Testis (tissue), 2 donors: ENCODE measurements at regions not wholly inside any gene's neighbourhood (a gene's known extent, or its start where the extent isn't known, plus 50 kb on each side); places are given as distances from the start of the nearest gene placed in this dataset.

Experiments
- DNase-seq: peaks from one replicate; pipeline ENCODE4 v3.0.0-alpha.2; 2019
- H3K27ac ChIP-seq, 2 donors: fragments of 200-600 bp; sonication (generic); one replicate each; pipeline ENCODE4 v1.5.1; 2019
- H3K27me3 ChIP-seq: fragments of 200-600 bp; sonication (generic); one replicate; pipeline ENCODE4 v1.5.1; 2019
- H3K36me3 ChIP-seq: fragments of 200-600 bp; sonication (generic); one replicate; pipeline ENCODE4 v1.5.1; 2017; ENCODE audit warnings: low read depth; ENCODE audit errors: missing control alignments
- H3K4me1 ChIP-seq: fragments of 200-600 bp; sonication (generic); one replicate; pipeline ENCODE4 v1.5.1; 2019
- H3K4me3 ChIP-seq, 2 donors: fragments of 200-600 bp; sonication (generic); one replicate each; pipeline ENCODE4 v1.5.1; 2017 to 2019
- H3K9me3 ChIP-seq: fragments of 200-600 bp; sonication (generic); one replicate; pipeline ENCODE4 v1.5.1; 2017
- CTCF ChIP-seq, 3 experiments: fragments of 450-650 bp in 2 of 3; fragments of 200-600 bp in 1 of 3; sonication (generic) in 1 of 3; IDR thresholded peaks; one replicate each; pipeline ENCODE4 v1.5.1; 2016 to 2019; ENCODE audit warnings: antibody characterized with exemption in 3 of 3, mild to moderate bottlenecking in 2 of 3, moderate library complexity in 1 of 3
- POLR2A ChIP-seq: fragments of 450-650 bp; IDR thresholded peaks from one replicate; pipeline ENCODE4 v1.6.1; 2017; ENCODE audit warnings: antibody characterized with exemption, mild to moderate bottlenecking, moderate library complexity
- WGBS, 2 donors: methylation state at CpG; one replicate each; pipeline ENCODE4 v1.1.5; 2018; 5-methylcytosine and 5-hydroxymethylcytosine counted together
- intact Hi-C: fragments of 100-400 bp; cut with DNase I; formaldehyde crosslinking; loops from one replicate; pipeline ENCODE4 v1.15.1; 2023; ENCODE audit warnings: low total_unique reads

GRCh38 chr5:131081913-131082488 is 83.1 kb downstream of the HINT1 start:
- intact Hi-C loops = no loop called here
- no peak overlapping the region for H3K27ac ChIP-seq
- H3K4me1 ChIP-seq = no peaks in the 10 kb centered on the region
- DNase-seq = no peak
- H3K36me3 ChIP-seq = no peaks in the 10 kb centered on the region
- H3K27me3 ChIP-seq = no peaks in the 10 kb centered on the region
- H3K4me3 ChIP-seq = no peak overlapping the region
- no peaks in the 10 kb centered on the region for H3K9me3 ChIP-seq
- 62 to 67% methylated on average over 2 of the region's 2 CpGs for WGBS, 2 donors
- TF ChIP-seq CTCF (IDR thresholded peaks at IDR 0.05) (no peak), POLR2A (no peak)

- 84 to 90% methylated on average over 3 of the region's 3 CpGs for WGBS, 2 donors
- Histone ChIP-seq H3K27me3 (no peaks in the 10 kb centered on the region), H3K27ac (no peak overlapping the region), H3K9me3 (no peaks in the 10 kb centered on the region), H3K4me3 (no peak overlapping the region), H3K4me1 (no peaks in the 10 kb centered on the region), H3K36me3 (no peaks in the 10 kb centered on the region)
- DNase-seq = no peak
- intact Hi-C loops = no loop called here
- TF ChIP-seq POLR2A (no peak), CTCF (IDR thresholded peaks at IDR 0.05) (no peak)
These were observed 83.7 kb downstream of the HINT1 start for GRCh38 chr5:131081374-131081773.

GRCh38 chr5:131079232-131079631 is 85.8 kb downstream of the HINT1 start:
- TF ChIP-seq CTCF (IDR thresholded peaks at IDR 0.05) = no peak
- no peak for TF ChIP-seq POLR2A
- DNase-seq = no peak
- no peak overlapping the region for H3K27ac ChIP-seq
- no peak overlapping the region for H3K4me3 ChIP-seq
- H3K36me3 ChIP-seq = no peaks in the 10 kb centered on the region
- H3K4me1 ChIP-seq = no peaks in the 10 kb centered on the region
- no peaks in the 10 kb centered on the region for H3K9me3 ChIP-seq
- H3K27me3 ChIP-seq = no peaks in the 10 kb centered on the region
- WGBS, 2 donors = 79 to 84% methylated on average over 2 of the region's 2 CpGs
- intact Hi-C loops = no loop called here

- no peaks in the 10 kb centered on the region for H3K36me3 ChIP-seq
- no peak for DNase-seq
- WGBS, 2 donors = 43% methylated on average over 2 of the region's 2 CpGs
- H3K27me3 ChIP-seq = no peaks in the 10 kb centered on the region
- no peak overlapping the region for H3K27ac ChIP-seq
- TF ChIP-seq POLR2A (no peak), CTCF (IDR thresholded peaks at IDR 0.05) (no peak)
- H3K4me1 ChIP-seq = no peaks in the 10 kb centered on the region
- no peak overlapping the region for H3K4me3 ChIP-seq
- intact Hi-C loops = no loop called here
- no peaks in the 10 kb centered on the region for H3K9me3 ChIP-seq
These were observed 96.0 kb downstream of the HINT1 start for GRCh38 chr5:131068893-131069643.

- 94 to 95% methylated on average over 3 of the region's 3 CpGs for WGBS, 2 donors
- intact Hi-C loops = no loop called here
- no peaks in the 10 kb centered on the region for H3K9me3 ChIP-seq
- H3K36me3 ChIP-seq = no peaks in the 10 kb centered on the region
- no peaks in the 10 kb centered on the region for H3K27me3 ChIP-seq
- no peak for TF ChIP-seq POLR2A
- no peak overlapping the region for H3K4me3 ChIP-seq
- no peaks in the 10 kb centered on the region for H3K4me1 ChIP-seq
- H3K27ac ChIP-seq = no peak overlapping the region
- no peak for DNase-seq
These were observed 97.0 kb downstream of the HINT1 start for GRCh38 chr5:131068076-131068475.
